ENCODE measurements at regions not wholly inside any gene's neighbourhood (a gene's known extent, or its start where the extent isn't known, plus 50 kb on each side); places are given as distances from the start of the nearest gene placed in this dataset.

DNA sequence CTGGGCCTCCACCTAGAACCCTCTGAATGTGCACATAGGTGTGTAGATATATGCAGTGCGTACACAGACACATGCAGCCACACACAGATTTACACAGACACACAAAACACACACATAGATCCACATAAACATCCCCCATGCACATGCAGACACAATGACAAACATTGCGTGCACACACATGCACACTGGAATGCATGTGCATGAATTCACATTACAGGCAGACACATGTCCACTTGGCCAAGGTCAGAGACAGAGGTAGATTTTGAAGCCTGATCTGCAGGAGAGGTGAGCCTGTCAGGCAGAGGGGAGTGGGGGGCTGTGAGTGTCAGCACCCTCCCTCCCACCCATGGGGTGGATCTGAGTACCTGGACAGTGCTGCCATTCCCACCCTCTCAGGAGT is 338.5 kb downstream of the PTPRU start:
- POLR2A ChIA-PET: no interaction called here
- no peaks in the 10 kb centered on the region for H3K36me3 ChIP-seq (ENCODE audit: control insufficient read depth, insufficient read depth, low read length)
- DNase-seq (ENCODE audit: low read depth): no peak
- H3K27me3 ChIP-seq (ENCODE audit: control insufficient read depth, insufficient read depth, low read length): no peaks in the 10 kb centered on the region
- CTCF ChIA-PET: interaction anchor here (0.6 kb wide), 1 partner anchor 10 kb away, joined by 3 read pairs; no protein-coding TSS in a partner anchor
- no peak overlapping the region for H3K4me3 ChIP-seq (ENCODE audit: low read depth, low read length)
- TF ChIP-seq, protein P1, sequence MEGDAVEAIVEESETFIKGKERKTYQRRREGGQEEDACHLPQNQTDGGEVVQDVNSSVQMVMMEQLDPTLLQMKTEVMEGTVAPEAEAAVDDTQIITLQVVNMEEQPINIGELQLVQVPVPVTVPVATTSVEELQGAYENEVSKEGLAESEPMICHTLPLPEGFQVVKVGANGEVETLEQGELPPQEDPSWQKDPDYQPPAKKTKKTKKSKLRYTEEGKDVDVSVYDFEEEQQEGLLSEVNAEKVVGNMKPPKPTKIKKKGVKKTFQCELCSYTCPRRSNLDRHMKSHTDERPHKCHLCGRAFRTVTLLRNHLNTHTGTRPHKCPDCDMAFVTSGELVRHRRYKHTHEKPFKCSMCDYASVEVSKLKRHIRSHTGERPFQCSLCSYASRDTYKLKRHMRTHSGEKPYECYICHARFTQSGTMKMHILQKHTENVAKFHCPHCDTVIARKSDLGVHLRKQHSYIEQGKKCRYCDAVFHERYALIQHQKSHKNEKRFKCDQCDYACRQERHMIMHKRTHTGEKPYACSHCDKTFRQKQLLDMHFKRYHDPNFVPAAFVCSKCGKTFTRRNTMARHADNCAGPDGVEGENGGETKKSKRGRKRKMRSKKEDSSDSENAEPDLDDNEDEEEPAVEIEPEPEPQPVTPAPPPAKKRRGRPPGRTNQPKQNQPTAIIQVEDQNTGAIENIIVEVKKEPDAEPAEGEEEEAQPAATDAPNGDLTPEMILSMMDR (IDR thresholded peaks at IDR 0.05; ENCODE audit: insufficient read depth, low read depth, low read length): no peak

DNA sequence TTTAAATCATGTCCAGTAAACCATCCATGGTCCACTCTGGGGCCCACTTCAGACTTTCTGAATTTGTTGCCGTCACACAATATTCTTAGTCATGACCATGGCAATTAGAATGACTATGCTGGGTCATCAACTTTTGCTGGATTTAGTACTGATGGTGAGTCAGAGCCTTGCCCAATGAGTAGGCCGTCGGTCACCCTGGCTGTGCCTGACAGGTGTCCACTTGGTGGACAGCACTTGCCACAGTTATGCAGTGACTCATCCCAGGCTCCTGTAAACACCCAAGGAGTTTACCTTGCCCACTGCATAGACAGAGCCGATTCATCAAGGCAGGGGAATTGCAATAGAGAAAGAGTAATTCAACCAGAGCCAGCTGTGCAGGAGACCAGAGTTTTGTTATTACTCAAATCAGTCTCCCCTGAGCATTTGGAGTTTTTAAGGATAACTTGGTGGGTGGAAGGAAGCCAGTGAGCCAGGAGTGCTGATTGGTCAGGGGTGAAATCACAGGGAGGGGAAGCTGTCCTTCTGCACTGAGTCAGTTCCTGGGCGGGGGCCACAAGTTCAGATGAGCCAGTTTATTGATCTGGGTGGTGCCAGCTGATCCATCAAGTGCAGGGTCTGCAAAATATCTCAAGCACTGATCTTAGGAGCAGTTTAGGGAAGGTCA is 333.8 kb downstream of the PTPRU start:
- TF ChIP-seq, protein P1 (IDR thresholded peaks at IDR 0.05; ENCODE audit: insufficient read depth, low read depth, low read length): no peak
- no peaks in the 10 kb centered on the region for H3K27me3 ChIP-seq (ENCODE audit: control insufficient read depth, insufficient read depth, low read length)
- DNase-seq (ENCODE audit: low read depth): peak; percentile 62
- POLR2A ChIA-PET: no interaction called here
- H3K4me3 ChIP-seq (ENCODE audit: low read depth, low read length): no peak overlapping the region
- no peaks in the 10 kb centered on the region for H3K36me3 ChIP-seq (ENCODE audit: control insufficient read depth, insufficient read depth, low read length)
- CTCF ChIA-PET: interaction anchor here (0.6 kb wide), 1 partner anchor 491 kb away, joined by 3 read pairs; no protein-coding TSS in a partner anchor

DNA sequence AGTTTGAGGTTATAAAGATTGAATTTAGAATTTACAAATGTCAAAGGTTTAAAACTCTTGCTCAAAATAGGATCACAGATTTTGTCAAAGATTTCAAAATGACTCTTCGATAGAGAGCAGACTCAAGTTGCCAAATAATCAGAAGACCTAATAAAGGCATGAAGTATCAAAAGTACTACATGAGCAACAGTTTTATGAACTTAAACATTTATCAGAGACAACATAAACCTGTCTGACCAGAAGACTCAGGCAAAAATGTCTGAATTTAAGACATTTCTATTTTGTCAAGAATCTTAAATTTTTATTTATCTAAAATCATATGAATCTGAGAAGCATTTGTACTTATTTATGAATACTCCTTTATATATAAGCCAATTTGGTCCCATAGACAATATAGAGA is 330.9 kb downstream of the PTPRU start:
- ChIA-PET POLR2A (no interaction called here), CTCF (no interaction called here)
- H3K27me3 ChIP-seq (ENCODE audit: control insufficient read depth, insufficient read depth, low read length): no peaks in the 10 kb centered on the region
- TF ChIP-seq, protein P1 (IDR thresholded peaks at IDR 0.05; ENCODE audit: insufficient read depth, low read depth, low read length): no peak
- H3K4me3 ChIP-seq (ENCODE audit: low read depth, low read length): no peak overlapping the region
- DNase-seq (ENCODE audit: low read depth): no peak
- H3K36me3 ChIP-seq (ENCODE audit: control insufficient read depth, insufficient read depth, low read length): no peaks in the 10 kb centered on the region

DNA sequence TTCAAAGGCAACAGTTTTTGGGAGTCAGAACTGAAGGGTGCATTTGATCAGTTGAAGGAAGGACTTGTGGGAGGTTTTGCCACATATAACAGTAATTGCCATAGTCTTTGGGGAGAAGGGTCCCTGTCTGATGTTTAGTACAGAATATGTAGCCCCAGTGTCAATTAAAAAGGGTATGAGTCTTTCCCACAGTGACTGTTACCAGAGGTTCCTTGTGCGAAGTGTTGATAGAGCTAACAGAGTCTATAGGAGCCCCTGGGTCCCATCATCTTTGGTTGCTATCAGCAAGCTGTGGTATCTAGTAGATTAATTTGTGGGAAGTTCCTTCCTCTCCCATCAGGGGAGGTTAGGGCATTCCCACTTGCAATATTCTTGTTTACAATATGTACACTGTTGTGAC is 329.2 kb downstream of the PTPRU start:
- CTCF ChIA-PET: no interaction called here
- TF ChIP-seq, protein P1 (IDR thresholded peaks at IDR 0.05; ENCODE audit: insufficient read depth, low read depth, low read length): no peak
- Histone ChIP-seq H3K36me3 (ENCODE audit: control insufficient read depth, insufficient read depth, low read length) (no peaks in the 10 kb centered on the region), H3K27me3 (ENCODE audit: control insufficient read depth, insufficient read depth, low read length) (no peaks in the 10 kb centered on the region), H3K4me3 (ENCODE audit: low read depth, low read length) (no peak overlapping the region)
- POLR2A ChIA-PET: no interaction called here
- no peak for DNase-seq (ENCODE audit: low read depth)

DNA sequence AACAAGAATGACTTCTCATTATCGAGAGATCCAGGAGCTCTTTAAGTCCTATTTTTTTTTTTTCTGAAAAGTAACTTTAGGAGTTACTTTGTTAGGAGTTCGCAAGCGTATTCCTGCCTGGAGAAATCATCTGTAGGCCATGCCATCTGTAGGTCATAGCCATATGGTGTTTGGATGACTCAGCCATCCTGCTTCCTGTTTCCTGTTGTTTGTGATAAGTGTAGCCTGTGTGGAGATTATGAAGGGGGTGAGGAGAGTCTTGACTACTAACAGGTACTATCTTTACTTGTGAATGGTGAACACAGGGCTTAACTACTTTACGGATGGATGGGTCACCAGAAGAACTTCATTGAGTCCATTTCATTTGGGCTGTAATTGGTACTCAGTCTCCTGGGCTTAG is 327.2 kb downstream of the PTPRU start:
- DNase-seq (ENCODE audit: low read depth): no peak
- CTCF ChIA-PET: interaction anchor here (0.6 kb wide), 1 partner anchor 145 kb away, joined by 3 read pairs; no protein-coding TSS in a partner anchor
- POLR2A ChIA-PET: no interaction called here
- H3K27me3 ChIP-seq (ENCODE audit: control insufficient read depth, insufficient read depth, low read length): no peaks in the 10 kb centered on the region
- H3K4me3 ChIP-seq (ENCODE audit: low read depth, low read length): no peak overlapping the region
- H3K36me3 ChIP-seq (ENCODE audit: control insufficient read depth, insufficient read depth, low read length): no peaks in the 10 kb centered on the region
- TF ChIP-seq, protein P1 (IDR thresholded peaks at IDR 0.05; ENCODE audit: insufficient read depth, low read depth, low read length): no peak

All from BJ (cell line).